ENCODE measurements at regions not wholly inside any gene's neighbourhood (a gene's known extent, or its start where the extent isn't known, plus 50 kb on each side); places are given as distances from the start of the nearest gene placed in this dataset.

DNA sequence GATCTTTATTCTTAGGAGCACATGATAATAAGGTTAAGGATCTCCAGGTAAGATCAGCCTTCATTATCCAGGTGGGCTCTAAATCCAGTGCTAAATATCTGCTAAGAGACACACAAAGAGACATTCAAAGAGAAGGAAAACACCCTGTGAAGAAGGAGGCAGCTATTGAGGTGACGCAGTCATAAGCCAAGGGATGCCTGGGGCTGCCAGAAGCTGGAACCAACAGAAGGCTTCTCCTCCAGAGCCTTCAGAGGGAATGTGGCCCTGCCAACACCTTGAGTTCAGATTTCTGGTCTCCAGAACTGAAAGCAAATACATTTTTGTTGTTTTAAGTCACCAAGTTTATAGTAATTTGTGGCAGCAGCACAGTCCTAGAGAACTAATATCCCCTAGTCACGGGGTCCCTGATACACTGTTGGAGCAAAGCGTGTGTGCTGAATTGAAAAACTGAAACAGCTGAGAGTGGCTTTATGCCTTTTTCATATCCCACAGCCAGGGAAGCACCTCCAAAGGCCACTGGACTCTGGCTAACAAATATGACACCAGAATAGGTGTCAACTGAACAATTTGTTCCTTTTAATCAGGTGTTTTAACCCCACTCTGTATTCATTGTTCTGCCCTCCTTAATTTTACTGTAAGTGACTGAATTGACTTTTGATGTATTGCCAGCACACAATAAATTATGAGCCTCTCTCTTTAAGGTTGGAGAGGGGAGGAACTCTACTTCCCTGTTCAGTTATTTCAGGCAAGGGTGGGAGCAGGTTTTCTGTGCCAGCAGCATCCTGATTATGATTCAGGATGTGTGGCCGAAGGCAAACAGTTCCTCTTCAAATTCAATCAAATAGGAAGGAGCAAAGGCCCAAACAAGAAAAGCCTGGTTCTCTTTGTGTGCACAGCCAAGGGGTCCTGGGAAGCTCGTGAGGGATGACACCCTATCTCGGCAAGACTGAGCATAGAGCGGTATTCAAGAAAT lies 151.8 kb upstream of the HES1 start:
- H3K23me2 ChIP-seq (ENCODE audit: insufficient read length, low read depth, low read length, poor library complexity, severe bottlenecking) = no peaks in the 10 kb centered on the region
- no peaks in the 10 kb centered on the region for H3K4me1 ChIP-seq (ENCODE audit: insufficient read depth, low read length)

More for the DNA sequence above, 151.8 kb upstream of the HES1 start:
- no peak overlapping the region for H3K18ac ChIP-seq (ENCODE audit: insufficient read length, low read depth, low read length)
- H3K56ac ChIP-seq (ENCODE audit: insufficient read length, low read depth, low read length) = no peak overlapping the region
- no peaks in the 10 kb centered on the region; a peak in 1 of 5 replicates for H3K9me3 Mint-ChIP-seq
- no peak overlapping the region for H2BK120ac ChIP-seq (ENCODE audit: low read depth, low read length, poor library complexity, severe bottlenecking)
- H3K79me1 ChIP-seq (ENCODE audit: insufficient read depth, low read depth, low read length, poor library complexity, severe bottlenecking) = no peaks in the 10 kb centered on the region
- H3K27ac Mint-ChIP-seq = no peak overlapping the region
- no peak overlapping the region for H2AK5ac ChIP-seq (ENCODE audit: insufficient read length, low read length)
- H3T11ph ChIP-seq (ENCODE audit: low read length) = no peak overlapping the region
- H2BK15ac ChIP-seq (ENCODE audit: low read depth, low read length) = no peak overlapping the region
- H3K4me3 Mint-ChIP-seq = no peak overlapping the region
- H3K36me3 Mint-ChIP-seq (ENCODE audit: insufficient read depth in 1 of 3, low read depth in 3 of 3) = no peaks in the 10 kb centered on the region
- no peaks in the 10 kb centered on the region for H4K20me1 ChIP-seq (ENCODE audit: control insufficient read depth, insufficient read depth, insufficient read length)
- no peak overlapping the region for H3K4me2 ChIP-seq (ENCODE audit: insufficient read depth, insufficient read length, low read length)
- H2AFZ ChIP-seq (ENCODE audit: low read length) = no peak overlapping the region
- DNase-seq = no peak
- peaks cover 59% of the 10 kb centered on the region for H3K27me3 Mint-ChIP-seq (ENCODE audit: low read depth)
- TF ChIP-seq, protein P1, sequence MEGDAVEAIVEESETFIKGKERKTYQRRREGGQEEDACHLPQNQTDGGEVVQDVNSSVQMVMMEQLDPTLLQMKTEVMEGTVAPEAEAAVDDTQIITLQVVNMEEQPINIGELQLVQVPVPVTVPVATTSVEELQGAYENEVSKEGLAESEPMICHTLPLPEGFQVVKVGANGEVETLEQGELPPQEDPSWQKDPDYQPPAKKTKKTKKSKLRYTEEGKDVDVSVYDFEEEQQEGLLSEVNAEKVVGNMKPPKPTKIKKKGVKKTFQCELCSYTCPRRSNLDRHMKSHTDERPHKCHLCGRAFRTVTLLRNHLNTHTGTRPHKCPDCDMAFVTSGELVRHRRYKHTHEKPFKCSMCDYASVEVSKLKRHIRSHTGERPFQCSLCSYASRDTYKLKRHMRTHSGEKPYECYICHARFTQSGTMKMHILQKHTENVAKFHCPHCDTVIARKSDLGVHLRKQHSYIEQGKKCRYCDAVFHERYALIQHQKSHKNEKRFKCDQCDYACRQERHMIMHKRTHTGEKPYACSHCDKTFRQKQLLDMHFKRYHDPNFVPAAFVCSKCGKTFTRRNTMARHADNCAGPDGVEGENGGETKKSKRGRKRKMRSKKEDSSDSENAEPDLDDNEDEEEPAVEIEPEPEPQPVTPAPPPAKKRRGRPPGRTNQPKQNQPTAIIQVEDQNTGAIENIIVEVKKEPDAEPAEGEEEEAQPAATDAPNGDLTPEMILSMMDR (conservative IDR thresholded peaks at IDR 0.05) = no peak
- no peak overlapping the region for H2BK20ac ChIP-seq (ENCODE audit: low read depth, low read length, poor library complexity, severe bottlenecking)
- H3K4ac ChIP-seq (ENCODE audit: low read depth, low read length) = no peak overlapping the region
- H3K27me3 ChIP-seq (ENCODE audit: insufficient read depth, low read length) = peaks cover 4% of the 10 kb centered on the region; the same call in 1 of the 2 replicates
- H3K79me2 ChIP-seq (ENCODE audit: insufficient read depth, low read length) = no peaks in the 10 kb centered on the region
- no peak overlapping the region for H4K5ac ChIP-seq (ENCODE audit: insufficient read length, low read depth, low read length)
- H3K14ac ChIP-seq (ENCODE audit: insufficient read depth, low read length) = no peak overlapping the region
- H4K8ac ChIP-seq (replicated peaks; ENCODE audit: insufficient read length, low read depth, low read length) = no peak overlapping the region
- no peak overlapping the region for H3K9ac ChIP-seq (ENCODE audit: extremely low read depth, insufficient read length, low read length)
- H3K23ac ChIP-seq (ENCODE audit: insufficient read length, low read depth, low read length) = no peak overlapping the region
- no peak overlapping the region for H2BK12ac ChIP-seq (ENCODE audit: insufficient read length, low read depth, low read length)
- no CpG with 5 or more reads among the region's 7 CpGs for WGBS (ENCODE audit: extremely low coverage, insufficient read length, low lambda C conversion rate)
- H4K91ac ChIP-seq (ENCODE audit: insufficient read length, low read depth, low read length) = no peak overlapping the region
- no peak overlapping the region for H3K27ac ChIP-seq (ENCODE audit: insufficient read length, low read depth, low read length)
- no peak overlapping the region for H2BK5ac ChIP-seq (ENCODE audit: insufficient read length, low read length)
- no peaks in the 10 kb centered on the region for H3K9me3 ChIP-seq (ENCODE audit: control insufficient read depth, low read depth, low read length)
- H3K4me1 Mint-ChIP-seq = peaks cover 14 to 20% of the 10 kb centered on the region in 2 experiments

Data from H9 (cell line).